HUES48 (cell line): ENCODE measurements at regions not wholly inside any gene's neighbourhood (a gene's known extent, or its start where the extent isn't known, plus 50 kb on each side); places are given as distances from the start of the nearest gene placed in this dataset.
"Not testable (repeated sequence)": the region's sequence is repeated elsewhere in the genome, so short reads cannot be mapped to it uniquely, and the experiment has no call there.

Experiments
- H3K27ac ChIP-seq: one replicate; pipeline ENCODE4 v1.7.0; 2013; ENCODE audit warnings: low read depth, low read length, inconsistent platforms
- H3K27me3 ChIP-seq: 2 replicates; pipeline ENCODE4 v1.6.1; 2013; ENCODE audit warnings: mild to moderate bottlenecking, low read length; ENCODE audit not compliant: control insufficient read depth, insufficient read depth
- H3K36me3 ChIP-seq: 2 replicates; pipeline ENCODE4 v1.6.1; 2013; ENCODE audit warnings: low read length; ENCODE audit not compliant: control insufficient read depth, insufficient read depth
- H3K4me1 ChIP-seq: 2 replicates; pipeline ENCODE4 v1.6.1; 2013; ENCODE audit warnings: mild to moderate bottlenecking, low read length; ENCODE audit not compliant: control insufficient read depth, insufficient read depth
- H3K4me3 ChIP-seq: 2 replicates; pipeline ENCODE4 v1.5.1; 2013; ENCODE audit warnings: mild to moderate bottlenecking, low read depth, low read length
- H3K9ac ChIP-seq: 2 replicates; pipeline ENCODE4 v1.6.1; 2013; ENCODE audit warnings: mild to moderate bottlenecking, low read depth, low read length, moderate library complexity
- H3K9me3 ChIP-seq: 2 replicates; pipeline ENCODE4 v1.6.1; 2013; ENCODE audit warnings: low read length; ENCODE audit not compliant: control insufficient read depth, insufficient read depth

- Histone ChIP-seq H3K9me3 (no peaks in the 10 kb centered on the region), H3K36me3 (no peaks in the 10 kb centered on the region), H3K27ac (no peak overlapping the region), H3K4me1 (no peaks in the 10 kb centered on the region), H3K9ac (no peak overlapping the region), H3K27me3 (no peaks in the 10 kb centered on the region), H3K4me3 (no peak overlapping the region)
Measured at GRCh38 chr1:60622486-60622885, 459.9 kb upstream of the NFIA start.

GRCh38 chr1:60621368-60621851 lies 461.0 kb upstream of the NFIA start:
- Histone ChIP-seq H3K9me3 (no peaks in the 10 kb centered on the region), H3K4me1 (no peaks in the 10 kb centered on the region), H3K27me3 (no peaks in the 10 kb centered on the region), H3K9ac (no peak overlapping the region), H3K36me3 (no peaks in the 10 kb centered on the region), H3K4me3 (no peak overlapping the region), H3K27ac (no peak overlapping the region)

- no peaks in the 10 kb centered on the region for H3K27me3 ChIP-seq
- no peak overlapping the region for H3K27ac ChIP-seq
- no peaks in the 10 kb centered on the region for H3K4me1 ChIP-seq
- H3K9ac ChIP-seq, result no peak overlapping the region
- H3K36me3 ChIP-seq, result no peaks in the 10 kb centered on the region
- no peak overlapping the region for H3K4me3 ChIP-seq
- H3K9me3 ChIP-seq, result no peaks in the 10 kb centered on the region
Measured at GRCh38 chr1:60620087-60620486, 462.3 kb upstream of the NFIA start.

- H3K36me3 ChIP-seq, result no peaks in the 10 kb centered on the region
- H3K4me1 ChIP-seq, result no peaks in the 10 kb centered on the region
Measured at GRCh38 chr1:60619581-60619980, 462.8 kb upstream of the NFIA start.

GRCh38 chr1:60615666-60616065 lies 466.7 kb upstream of the NFIA start:
- Histone ChIP-seq H3K9ac (no peak overlapping the region), H3K27me3 (no peaks in the 10 kb centered on the region), H3K36me3 (no peaks in the 10 kb centered on the region), H3K4me3 (no peak overlapping the region), H3K9me3 (no peaks in the 10 kb centered on the region), H3K27ac (no peak overlapping the region), H3K4me1 (no peaks in the 10 kb centered on the region)

More at GRCh38 chr1:60619581-60619980, 462.8 kb upstream of the NFIA start:
- Histone ChIP-seq H3K27me3 (no peaks in the 10 kb centered on the region), H3K9me3 (no peaks in the 10 kb centered on the region), H3K27ac (no peak overlapping the region), H3K9ac (no peak overlapping the region), H3K4me3 (no peak overlapping the region)

GRCh38 chr1:60612790-60613189 lies 469.6 kb upstream of the NFIA start:
- Histone ChIP-seq H3K27me3 (no peaks in the 10 kb centered on the region), H3K27ac (no peak overlapping the region), H3K9ac (no peak overlapping the region), H3K4me1 (no peaks in the 10 kb centered on the region), H3K36me3 (no peaks in the 10 kb centered on the region), H3K4me3 (no peak overlapping the region), H3K9me3 (no peaks in the 10 kb centered on the region)

GRCh38 chr1:60606921-60607320 lies 475.4 kb upstream of the NFIA start:
- H3K27me3 ChIP-seq, H3K27ac ChIP-seq, H3K4me1 ChIP-seq, H3K36me3 ChIP-seq, H3K9ac ChIP-seq, H3K4me3 ChIP-seq, H3K9me3 ChIP-seq: not testable (repeated sequence)

- Histone ChIP-seq H3K9ac (no peak overlapping the region), H3K27ac (no peak overlapping the region), H3K4me3 (no peak overlapping the region), H3K36me3 (no peaks in the 10 kb centered on the region), H3K4me1 (no peaks in the 10 kb centered on the region), H3K27me3 (no peaks in the 10 kb centered on the region), H3K9me3 (no peaks in the 10 kb centered on the region)
Measured at GRCh38 chr1:60600532-60600931, 481.8 kb upstream of the NFIA start.

GRCh38 chr1:60599574-60599973 lies 482.8 kb upstream of the NFIA start:
- Histone ChIP-seq H3K9me3 (no peaks in the 10 kb centered on the region), H3K27me3 (no peaks in the 10 kb centered on the region), H3K9ac (no peak overlapping the region), H3K4me3 (no peak overlapping the region), H3K27ac (no peak overlapping the region), H3K4me1 (no peaks in the 10 kb centered on the region), H3K36me3 (no peaks in the 10 kb centered on the region)

- Histone ChIP-seq H3K27me3 (no peaks in the 10 kb centered on the region), H3K4me1 (no peaks in the 10 kb centered on the region), H3K36me3 (no peaks in the 10 kb centered on the region), H3K9ac (no peak overlapping the region), H3K4me3 (no peak overlapping the region), H3K27ac (no peak overlapping the region), H3K9me3 (no peaks in the 10 kb centered on the region)
Measured at GRCh38 chr1:60598041-60598910, 484.1 kb upstream of the NFIA start.

- Histone ChIP-seq H3K4me3 (no peak overlapping the region), H3K9me3 (no peaks in the 10 kb centered on the region), H3K9ac (no peak overlapping the region), H3K4me1 (no peaks in the 10 kb centered on the region), H3K27me3 (no peaks in the 10 kb centered on the region), H3K36me3 (no peaks in the 10 kb centered on the region), H3K27ac (no peak overlapping the region)
Measured at GRCh38 chr1:60596791-60597750, 485.3 kb upstream of the NFIA start.
